Suprapubic skin (tissue), 4 donors: ENCODE measurements at regions not wholly inside any gene's neighbourhood (a gene's known extent, or its start where the extent isn't known, plus 50 kb on each side); places are given as distances from the start of the nearest gene placed in this dataset.

Source experiments
- DNase-seq, 2 donors: peaks; one replicate each; pipeline ENCODE4 v3.0.0-alpha.2; 2019; ENCODE audit warnings: low spot score in 2 of 2
- H3K27ac ChIP-seq: fragments of 200-600 bp; sonication (generic); one replicate; pipeline ENCODE4 v1.5.1; 2019
- H3K27me3 ChIP-seq: fragments of 200-600 bp; sonication (generic); one replicate; pipeline ENCODE4 v1.5.1; 2019
- H3K36me3 ChIP-seq: fragments of 200-600 bp; sonication (generic); one replicate; pipeline ENCODE4 v1.5.1; 2019
- H3K4me1 ChIP-seq: fragments of 200-600 bp; sonication (generic); one replicate; pipeline ENCODE4 v1.5.1; 2019
- H3K4me3 ChIP-seq: fragments of 200-600 bp; sonication (generic); one replicate; pipeline ENCODE4 v1.5.1; 2019; ENCODE audit warnings: mild to moderate bottlenecking
- H3K9me3 ChIP-seq: fragments of 200-600 bp; sonication (generic); one replicate; pipeline ENCODE4 v1.5.1; 2019
- CTCF ChIP-seq, 2 donors: fragments of 200-600 bp in 1 of 2; fragments of 450-650 bp in 1 of 2; sonication (generic) in 1 of 2; IDR thresholded peaks; one replicate each; pipeline ENCODE4 v1.5.1; 2016 to 2019; ENCODE audit warnings: antibody characterized with exemption in 2 of 2, mild to moderate bottlenecking in 1 of 2, moderate library complexity in 1 of 2
- EP300 ChIP-seq: sonication (generic); formaldehyde crosslinking; IDR thresholded peaks from one replicate; pipeline ENCODE4 v1.6.1; 2017; ENCODE audit warnings: antibody characterized with exemption
- POLR2A ChIP-seq, 2 donors: fragments of 450-650 bp; IDR thresholded peaks; one replicate each; pipeline ENCODE4 v1.6.1; 2017; ENCODE audit warnings: antibody characterized with exemption in 2 of 2, mild to moderate bottlenecking in 2 of 2, moderate library complexity in 2 of 2
- POLR2AphosphoS5 ChIP-seq, 3 donors: sonication (generic); formaldehyde crosslinking; IDR thresholded peaks; one replicate each; pipeline ENCODE4 v1.6.1; 2017; ENCODE audit warnings: antibody characterized with exemption in 3 of 3
- WGBS: methylation state at CpG from one replicate; pipeline ENCODE4 v1.1.5; 2018; 5-methylcytosine and 5-hydroxymethylcytosine counted together

GRCh38 chr6:74953708-74954107 is 252.1 kb downstream of the COL12A1 start:
- Histone ChIP-seq H3K27me3 (no peaks in the 10 kb centered on the region), H3K27ac (peak overlapping the region; percentile 35), H3K4me3 (no peak overlapping the region), H3K36me3 (no peaks in the 10 kb centered on the region), H3K9me3 (no peaks in the 10 kb centered on the region), H3K4me1 (peaks cover 6% of the 10 kb centered on the region)
- no peak for DNase-seq
- TF ChIP-seq POLR2AphosphoS5 (IDR thresholded peaks at IDR 0.05) = no peak
- TF ChIP-seq POLR2A (IDR thresholded peaks at IDR 0.05) = no peak
- TF ChIP-seq CTCF (IDR thresholded peaks at IDR 0.05) = no peak
- TF ChIP-seq EP300 = no peak
- WGBS = 49% methylated on average over 3 of the region's 3 CpGs

DNA sequence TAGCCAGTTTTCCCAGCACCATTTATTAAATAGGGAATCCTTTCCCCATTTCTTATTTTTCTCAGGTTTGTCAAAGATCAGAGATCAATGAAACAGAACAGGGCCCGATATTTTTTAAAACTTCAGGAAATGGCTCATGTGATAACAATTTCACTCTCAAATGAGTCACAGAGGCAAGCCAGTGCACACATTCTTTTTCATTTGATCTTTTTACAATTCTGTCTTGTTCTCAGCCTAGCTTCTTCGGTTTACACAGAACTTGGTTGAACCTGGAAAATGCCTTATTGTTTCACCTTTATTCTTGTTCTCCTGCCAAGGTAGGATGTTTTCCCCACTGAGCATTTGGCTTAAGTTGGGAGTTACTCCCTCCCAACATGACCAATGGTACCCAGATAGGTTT is 258.9 kb downstream of the COL12A1 start:
- Histone ChIP-seq H3K9me3 (no peaks in the 10 kb centered on the region), H3K27ac (no peak overlapping the region), H3K4me1 (no peaks in the 10 kb centered on the region), H3K36me3 (no peaks in the 10 kb centered on the region), H3K4me3 (no peak overlapping the region), H3K27me3 (no peaks in the 10 kb centered on the region)
- WGBS = 24% methylated on average over 2 of the region's 2 CpGs
- no peak for TF ChIP-seq EP300
- TF ChIP-seq CTCF (IDR thresholded peaks at IDR 0.05) = no peak
- TF ChIP-seq POLR2AphosphoS5 (IDR thresholded peaks at IDR 0.05) = no peak
- no peak for TF ChIP-seq POLR2A (IDR thresholded peaks at IDR 0.05)
- no peak for DNase-seq

DNA sequence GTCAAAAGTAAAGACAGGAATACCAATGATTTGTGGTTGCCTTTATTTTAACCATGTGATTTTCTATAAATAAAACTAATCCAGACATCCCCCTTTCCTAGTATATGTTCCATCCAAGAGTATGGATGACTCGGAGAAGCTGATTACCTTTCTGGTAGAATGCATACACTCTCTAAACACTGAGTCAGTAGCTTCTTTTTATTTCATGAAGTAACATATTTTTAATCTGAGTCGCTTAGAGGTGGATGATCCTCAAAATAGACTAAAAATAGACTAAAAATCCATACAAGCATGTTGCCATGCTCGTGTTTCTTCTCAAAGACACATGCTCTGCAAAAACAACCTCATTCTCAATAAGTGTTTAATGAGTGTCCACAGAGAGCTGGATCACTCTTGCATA is 263.7 kb downstream of the COL12A1 start:
- Histone ChIP-seq H3K9me3 (no peaks in the 10 kb centered on the region), H3K27ac (no peak overlapping the region), H3K27me3 (no peaks in the 10 kb centered on the region), H3K4me3 (no peak overlapping the region), H3K4me1 (no peaks in the 10 kb centered on the region), H3K36me3 (no peaks in the 10 kb centered on the region)
- no peak for DNase-seq
- 76% methylated on average over 3 of the region's 3 CpGs for WGBS
- no peak for TF ChIP-seq EP300

DNA sequence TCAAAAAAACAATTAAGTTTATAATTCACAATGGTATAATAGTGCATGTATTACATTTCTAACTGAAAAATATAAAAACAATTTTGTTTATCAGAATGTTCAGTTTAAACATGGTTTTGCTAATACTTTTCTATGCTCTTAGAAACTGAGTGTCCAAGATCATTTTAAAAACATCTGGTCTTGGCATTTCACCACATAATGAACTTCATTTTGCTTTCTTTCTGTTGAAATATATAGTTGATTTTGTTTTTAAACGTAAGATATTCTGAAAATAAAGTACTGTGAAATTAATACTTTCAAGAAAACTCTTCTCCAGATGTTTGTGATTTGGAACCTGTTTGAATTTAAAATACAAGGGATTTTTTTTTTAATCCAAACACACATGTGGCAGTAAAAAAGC is 264.4 kb downstream of the COL12A1 start:
- no peak for DNase-seq
- no peaks in the 10 kb centered on the region for H3K4me1 ChIP-seq
- no peaks in the 10 kb centered on the region for H3K27me3 ChIP-seq
- no peak overlapping the region for H3K27ac ChIP-seq
- H3K4me3 ChIP-seq = no peak overlapping the region
- H3K36me3 ChIP-seq = no peaks in the 10 kb centered on the region
- TF ChIP-seq POLR2A (IDR thresholded peaks at IDR 0.05) = no peak
- no peaks in the 10 kb centered on the region for H3K9me3 ChIP-seq
- WGBS = 63% methylated on average over 1 of the region's 1 CpG

DNA sequence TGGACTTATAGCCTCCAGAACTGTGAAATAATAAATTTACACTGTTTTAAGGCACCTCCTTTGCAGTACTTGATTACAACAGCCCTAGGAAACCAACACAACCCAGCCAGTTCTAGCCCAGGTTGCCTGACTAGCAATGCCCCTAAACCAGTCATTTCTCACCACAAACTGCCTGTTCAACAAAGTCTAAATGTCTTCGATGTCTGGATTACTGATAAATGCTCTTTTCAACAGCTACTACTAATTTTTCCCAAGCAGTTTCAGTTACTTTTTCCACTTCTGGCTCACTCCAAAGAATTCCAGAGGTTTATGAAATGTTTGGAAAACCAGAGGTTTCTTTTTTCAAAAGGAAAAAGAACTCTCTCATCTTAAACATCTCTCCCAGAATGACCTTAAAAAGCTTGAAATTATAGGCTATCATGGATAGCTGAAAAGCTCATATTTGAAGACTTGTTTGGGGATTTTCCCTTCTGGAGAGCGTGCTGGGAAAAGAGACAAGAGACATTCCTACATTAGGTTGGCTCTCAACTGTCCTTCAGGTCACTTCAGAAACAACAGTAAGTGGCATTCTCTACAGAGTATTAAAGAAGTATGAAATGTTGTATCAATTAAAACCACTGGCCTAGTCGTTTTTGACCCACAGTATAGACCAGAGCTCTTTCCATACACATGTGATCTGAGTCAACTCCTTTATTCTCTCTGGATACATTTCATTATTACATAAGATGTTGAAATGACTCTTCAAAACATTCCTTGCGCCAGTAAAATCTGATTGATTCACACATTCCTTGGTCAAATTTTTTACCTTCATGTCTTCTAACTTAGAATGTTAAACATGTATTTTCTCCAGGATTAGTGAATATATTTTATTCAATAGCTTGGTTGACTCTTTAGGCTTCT is 265.9 kb downstream of the COL12A1 start:
- no peaks in the 10 kb centered on the region for H3K27me3 ChIP-seq
- H3K4me3 ChIP-seq = no peak overlapping the region
- H3K36me3 ChIP-seq = no peaks in the 10 kb centered on the region
- H3K4me1 ChIP-seq = no peaks in the 10 kb centered on the region
- TF ChIP-seq EP300 (no peak), POLR2A (IDR thresholded peaks at IDR 0.05) (no peak), POLR2AphosphoS5 (IDR thresholded peaks at IDR 0.05) (no peak), CTCF (IDR thresholded peaks at IDR 0.05) (no peak)
- H3K9me3 ChIP-seq = no peaks in the 10 kb centered on the region
- WGBS = 52% methylated on average over 4 of the region's 4 CpGs
- no peak overlapping the region for H3K27ac ChIP-seq
- DNase-seq = no peak

DNA sequence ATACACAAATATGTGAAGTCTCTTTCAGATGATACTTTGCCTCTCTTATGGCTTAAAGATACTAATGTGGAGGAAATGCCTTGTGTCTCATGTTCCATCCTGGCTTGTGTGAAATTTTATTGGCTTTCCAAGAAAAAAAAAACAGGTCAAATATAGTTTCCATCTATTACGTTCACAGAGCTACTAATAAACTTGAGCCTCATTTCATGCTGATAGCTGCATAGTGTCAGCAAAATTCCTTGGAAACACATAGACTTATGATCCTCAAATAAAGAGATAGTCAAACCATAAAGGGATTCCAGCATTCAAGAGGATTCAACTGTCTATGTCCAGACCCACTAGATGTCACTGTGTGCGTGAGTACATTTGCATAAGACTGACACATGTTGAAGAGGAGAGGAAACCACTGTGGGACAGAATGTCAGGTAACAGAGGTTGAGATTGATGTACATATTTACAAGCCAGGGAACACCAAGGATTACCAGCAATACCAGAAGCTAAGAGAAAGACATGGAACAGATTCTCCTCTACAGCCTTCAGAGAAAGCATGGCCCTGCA is 266.6 kb downstream of the COL12A1 start:
- TF ChIP-seq POLR2A (IDR thresholded peaks at IDR 0.05) = no peak
- no peak for TF ChIP-seq EP300
- TF ChIP-seq CTCF (IDR thresholded peaks at IDR 0.05) = no peak
- TF ChIP-seq POLR2AphosphoS5 (IDR thresholded peaks at IDR 0.05) = no peak

More for the DNA sequence above, 266.6 kb downstream of the COL12A1 start:
- H3K27ac ChIP-seq = no peak overlapping the region
- no peaks in the 10 kb centered on the region for H3K27me3 ChIP-seq
- no peak for DNase-seq
- H3K36me3 ChIP-seq = no peaks in the 10 kb centered on the region
- no peak overlapping the region for H3K4me3 ChIP-seq
- no peaks in the 10 kb centered on the region for H3K4me1 ChIP-seq
- WGBS = 73% methylated on average over 2 of the region's 2 CpGs
- H3K9me3 ChIP-seq = no peaks in the 10 kb centered on the region
